Adrenal gland (tissue), 9 donors: ENCODE measurements at regions not wholly inside any gene's neighbourhood (a gene's known extent, or its start where the extent isn't known, plus 50 kb on each side); places are given as distances from the start of the nearest gene placed in this dataset.

ENCODE experiments used
- DNase-seq, 7 donors: peaks; one replicate each; pipeline ENCODE4 v3.0.0-alpha.2; 2019 to 2020
- H3K27ac ChIP-seq, 5 donors: fragments of 200-600 bp; sonication (generic) in 4 of 5; 1 replicate in 3 of 5; 2 replicates in 2 of 5; pipeline versions ENCODE4 v1.5.1 to v1.8.0; 2016 to 2020; ENCODE audit warnings: mild to moderate bottlenecking in 1 of 5
- H3K27me3 ChIP-seq: fragments of 200-600 bp; 2 replicates; pipeline ENCODE4 v1.8.0; 2021
- H3K36me3 ChIP-seq, 2 donors: fragments of 200-600 bp; replicated peaks in 1 of 2; 1 replicate in 1 of 2; 2 replicates in 1 of 2; pipeline versions ENCODE4 v1.5.1 to v1.8.0; 2018 to 2022
- H3K4me1 ChIP-seq, 2 donors: fragments of 200-600 bp; replicated peaks in 1 of 2; 1 replicate in 1 of 2; 2 replicates in 1 of 2; pipeline versions ENCODE4 v1.5.1 to v1.8.0; 2018 to 2021
- H3K4me3 ChIP-seq, 4 donors: fragments of 200-600 bp; sonication (generic) in 3 of 4; one replicate each; pipeline ENCODE4 v1.5.1; 2016 to 2018
- H3K9me3 ChIP-seq, 3 donors: fragments of 200-600 bp; sonication (generic) in 1 of 3; replicated peaks in 1 of 3; 1 replicate in 2 of 3; 2 replicates in 1 of 3; pipeline versions ENCODE4 v1.5.1 to v1.8.0; 2016 to 2021
- CTCF ChIP-seq, 6 experiments: fragments of 450-650 bp in 4 of 6; fragments of 200-600 bp in 2 of 6; sonication (generic) in 1 of 6; IDR thresholded peaks; 1 replicate in 5 of 6; 2 replicates in 1 of 6; pipeline versions ENCODE4 v1.5.1 to v1.8.0; 2016 to 2021; ENCODE audit warnings: antibody characterized with exemption in 6 of 6, mild to moderate bottlenecking in 2 of 6, moderate library complexity in 1 of 6
- POLR2A ChIP-seq, 2 donors: fragments of 450-650 bp; IDR thresholded peaks; one replicate each; pipeline ENCODE4 v1.6.1; 2017; ENCODE audit warnings: antibody characterized with exemption in 2 of 2, mild to moderate bottlenecking in 2 of 2, moderate library complexity in 1 of 2
- WGBS, 4 donors: extraction: QIAGEN DNeasy Blood & Tissue Kit in 2 of 4; methylation state at CpG; one replicate each; pipeline versions ENCODE4 v1.1.5 to v1.1.7; 2013 to 2017; 5-methylcytosine and 5-hydroxymethylcytosine counted together
- intact Hi-C, 2 donors: fragments of 100-400 bp; cut with DNase I; formaldehyde crosslinking; loops; one replicate each; pipeline versions ENCODE4 v1.14.1 to v1.15.0; 2022 to 2023
- donor health status: healthy with polysubstance abuse.
- donor health status: Bipolar disorder and iron deficiency.
- donor health status: DM: yes; HTN: yes; CAD: no.
- donor health status: DM: no; HTN: no; CAD: no.
- donor health status: DM: no; HTN: no; CAD: no.

- H3K4me1 ChIP-seq, result no peaks in the 10 kb centered on the region
- no peaks in the 10 kb centered on the region for H3K9me3 ChIP-seq
- no peak for DNase-seq
- no peak overlapping the region for H3K27ac ChIP-seq
- no peak for TF ChIP-seq POLR2A (IDR thresholded peaks at IDR 0.05)
- no peak for TF ChIP-seq CTCF (IDR thresholded peaks at IDR 0.05)
- intact Hi-C loops, result no loop called here
- WGBS, 4 donors, result 68 to 89% (median 85%) methylated on average over 2 of the region's 2 CpGs
- H3K27me3 ChIP-seq, result no peaks in the 10 kb centered on the region
- H3K4me3 ChIP-seq, result no peak overlapping the region
- no peaks in the 10 kb centered on the region for H3K36me3 ChIP-seq
Measured at GRCh38 chr10:58970160-58970915, 206.1 kb upstream of the PHYHIPL start.

GRCh38 chr10:58971211-58971610, 205.2 kb upstream of the PHYHIPL start:
- Histone ChIP-seq H3K4me1 (peaks cover 0 to 8% of the 10 kb centered on the region in 2 donors), H3K27me3 (no peaks in the 10 kb centered on the region), H3K36me3 (no peaks in the 10 kb centered on the region), H3K27ac (no peak overlapping the region), H3K9me3 (no peaks in the 10 kb centered on the region), H3K4me3 (no peak overlapping the region)
- no peak for DNase-seq
- intact Hi-C loops, result no loop called here
- no peak for TF ChIP-seq POLR2A (IDR thresholded peaks at IDR 0.05)
- TF ChIP-seq CTCF (IDR thresholded peaks at IDR 0.05), result no peak

- H3K9me3 ChIP-seq, result no peaks in the 10 kb centered on the region
- WGBS, 4 donors, result 77 to 78% (median 78%) methylated on average over 2 of the region's 2 CpGs
- H3K36me3 ChIP-seq, result no peaks in the 10 kb centered on the region
- TF ChIP-seq POLR2A (IDR thresholded peaks at IDR 0.05), result no peak
- no peak for TF ChIP-seq CTCF (IDR thresholded peaks at IDR 0.05)
- no peaks in the 10 kb centered on the region for H3K27me3 ChIP-seq
- H3K27ac ChIP-seq, result no peak overlapping the region
- no peak overlapping the region for H3K4me3 ChIP-seq
- DNase-seq, result no peak
- intact Hi-C loops, result no loop called here
- H3K4me1 ChIP-seq, result peaks cover 4 to 15% of the 10 kb centered on the region in 2 donors
Measured at GRCh38 chr10:58971796-58972491, 204.5 kb upstream of the PHYHIPL start.

GRCh38 chr10:58972576-58973234, 203.7 kb upstream of the PHYHIPL start:
- 72 to 86% (median 78%) methylated on average over 2 of the region's 2 CpGs for WGBS, 4 donors
- no peak for TF ChIP-seq POLR2A (IDR thresholded peaks at IDR 0.05)
- TF ChIP-seq CTCF (IDR thresholded peaks at IDR 0.05), result no peak
- Histone ChIP-seq H3K4me3 (no peak overlapping the region), H3K27ac (no peak overlapping the region), H3K27me3 (no peaks in the 10 kb centered on the region), H3K4me1 (peaks cover 4 to 17% of the 10 kb centered on the region in 2 donors), H3K9me3 (no peaks in the 10 kb centered on the region), H3K36me3 (no peaks in the 10 kb centered on the region)
- peak in 1 of 7 donors; percentile 77 for DNase-seq
- intact Hi-C loops, result no loop called here
